GM10248 (cell line): ENCODE measurements at regions not wholly inside any gene's neighbourhood (a gene's known extent, or its start where the extent isn't known, plus 50 kb on each side); places are given as distances from the start of the nearest gene placed in this dataset.
A peak's percentile ranks its signal among the peaks of the same experiment; 100 is the strongest.

Experiments
- CTCF ChIA-PET: fragments of 300-600 bp; sonication (Branson Sonifier 250); formaldehyde crosslinking; extraction: SDS; loops from one replicate; lab custom pipeline; 2021; ENCODE audit warnings: antibody characterized with exemption; lab: Yijun Ruan, JAX
- POLR2A ChIA-PET: fragments of 350-650 bp; sonication (Branson Sonifier 250); formaldehyde crosslinking; extraction: SDS; loops from one replicate; lab custom pipeline; 2020; ENCODE audit warnings: antibody characterized with exemption; lab: Yijun Ruan, JAX
- DNase-seq: peaks from one replicate; pipeline ENCODE4 v3.0.0; 2012; ENCODE audit errors: extremely low spot score
- CTCF ChIP-seq: IDR thresholded peaks from 2 replicates; pipeline ENCODE4 v1.5.1; 2012; ENCODE audit warnings: mild to moderate bottlenecking, low read depth; ENCODE audit errors: extremely low read depth, missing control alignments, control extremely low read depth

- POLR2A ChIA-PET = no interaction called here
- CTCF ChIA-PET = interaction anchor here (0.7 kb wide), 1 partner anchor 15 kb away, joined by 3 read pairs; no protein-coding TSS in a partner anchor
- no peak for DNase-seq
- TF ChIP-seq CTCF = no peak
Observed at GRCh38 chr20:19041787-19042186, 170.7 kb upstream of the SLC24A3 start.

- CTCF ChIA-PET = interaction anchor here (0.8 kb wide), 1 partner anchor 11 kb away, joined by 3 read pairs; no protein-coding TSS in a partner anchor
- POLR2A ChIA-PET = no interaction called here
- TF ChIP-seq CTCF = peak; percentile 9
- no peak for DNase-seq
Observed at GRCh38 chr20:19045371-19045770, 167.1 kb upstream of the SLC24A3 start.

- POLR2A ChIA-PET = no interaction called here
- CTCF ChIA-PET = no interaction called here
- DNase-seq = no peak
- TF ChIP-seq CTCF = no peak
Observed at GRCh38 chr20:19047040-19047950, 165.1 kb upstream of the SLC24A3 start.

GRCh38 chr20:19047951-19048296, 164.5 kb upstream of the SLC24A3 start:
- ChIA-PET POLR2A (no interaction called here), CTCF (no interaction called here)
- no peak for DNase-seq
- no peak for TF ChIP-seq CTCF

- no peak for DNase-seq
- ChIA-PET POLR2A (no interaction called here), CTCF (no interaction called here)
- TF ChIP-seq CTCF = no peak
Observed at GRCh38 chr20:19048995-19049501, 163.4 kb upstream of the SLC24A3 start.

- ChIA-PET CTCF (no interaction called here), POLR2A (no interaction called here)
- no peak for TF ChIP-seq CTCF
Observed at GRCh38 chr20:19049514-19049913, 162.9 kb upstream of the SLC24A3 start.

More at GRCh38 chr20:19049514-19049913, 162.9 kb upstream of the SLC24A3 start:
- DNase-seq = no peak
